ENCODE measurements at regions not wholly inside any gene's neighbourhood (a gene's known extent, or its start where the extent isn't known, plus 50 kb on each side); places are given as distances from the start of the nearest gene placed in this dataset.

DNA sequence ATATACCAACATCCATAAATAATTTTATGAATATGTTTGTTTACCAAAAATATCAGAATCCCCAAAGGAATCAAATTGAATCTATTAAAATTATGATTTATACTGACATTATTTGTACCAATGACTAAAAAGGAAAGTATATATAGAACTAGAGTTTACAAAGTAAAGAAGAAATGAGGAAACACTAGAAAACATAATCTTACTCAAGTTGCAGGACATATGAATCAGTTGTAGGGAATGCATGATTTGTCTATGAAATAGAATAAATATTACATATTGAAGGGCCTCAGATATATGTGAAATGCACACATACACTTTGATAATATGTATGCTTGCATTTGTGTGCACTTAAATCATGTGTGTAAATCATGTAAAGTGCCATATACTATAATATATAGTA, 1466.4 kb downstream of the EFNB2 start:
- no peak for DNase-seq
- Mint-ChIP-seq H3K4me3 (no peak overlapping the region), H3K4me1 (no peaks in the 10 kb centered on the region), H3K36me3 (no peaks in the 10 kb centered on the region), H3K9me3 (peaks cover 0 to 5% (median 0%) of the 10 kb centered on the region in 7 donors), H3K27me3 (no peaks in the 10 kb centered on the region), H3K27ac (no peak overlapping the region)
- ATAC-seq (ENCODE audit: low read depth in 2 of 2): no peak

DNA sequence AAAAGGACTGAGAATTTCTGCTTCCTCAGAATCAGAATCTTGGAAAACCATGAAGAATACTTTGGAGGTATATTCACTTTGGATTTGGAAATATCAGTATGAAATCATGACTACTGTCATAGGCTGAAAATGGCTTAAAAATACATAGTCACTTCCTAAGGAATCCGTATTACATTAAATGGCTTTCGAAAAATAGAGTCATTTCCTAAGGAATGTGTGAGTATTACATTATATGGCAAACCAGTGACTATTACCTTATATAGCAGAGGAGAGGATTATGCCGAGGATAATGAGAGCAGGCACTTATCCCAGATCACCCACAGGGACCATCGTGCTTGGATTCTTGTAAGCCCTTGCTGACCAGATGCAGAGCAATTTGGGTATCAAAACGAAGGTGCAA, 1471.8 kb downstream of the EFNB2 start:
- Mint-ChIP-seq H3K4me1 (no peaks in the 10 kb centered on the region), H3K36me3 (no peaks in the 10 kb centered on the region)
- ATAC-seq (ENCODE audit: low read depth in 2 of 2): no peak

DNA sequence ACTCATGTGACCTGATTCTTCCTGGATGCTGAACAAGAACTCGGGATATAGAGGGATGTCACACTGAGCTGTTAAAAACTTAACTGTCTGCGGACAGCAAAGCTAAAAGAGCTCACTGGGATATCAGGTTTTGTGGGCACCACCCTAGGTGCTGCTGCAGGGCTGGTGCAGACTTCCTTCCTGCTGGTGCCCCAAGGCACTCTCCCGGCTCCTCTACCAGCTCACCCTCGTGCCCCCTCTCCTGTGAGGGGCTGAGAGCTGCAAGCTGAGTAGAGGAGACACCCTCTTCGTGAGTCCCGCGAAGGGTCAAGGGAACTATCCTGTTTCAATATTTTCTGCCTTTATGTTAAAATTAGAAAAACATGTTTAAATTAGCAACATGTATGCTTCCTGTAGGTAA, 1475.7 kb downstream of the EFNB2 start:
- no peak overlapping the region for H3K27ac Mint-ChIP-seq
- peaks cover 0 to 4% (median 0%) of the 10 kb centered on the region in 7 donors for H3K9me3 Mint-ChIP-seq
- no peaks in the 10 kb centered on the region for H3K36me3 Mint-ChIP-seq
- H3K4me3 Mint-ChIP-seq: no peak overlapping the region
- no peak for ATAC-seq (ENCODE audit: low read depth in 2 of 2)
- no peaks in the 10 kb centered on the region for H3K27me3 Mint-ChIP-seq
- DNase-seq: no peak
- H3K4me1 Mint-ChIP-seq: no peaks in the 10 kb centered on the region

More for the DNA sequence above, 1471.8 kb downstream of the EFNB2 start:
- DNase-seq: no peak
- H3K4me3 Mint-ChIP-seq: no peak overlapping the region
- H3K27ac Mint-ChIP-seq: no peak overlapping the region
- no peaks in the 10 kb centered on the region for H3K27me3 Mint-ChIP-seq
- H3K9me3 Mint-ChIP-seq: peaks cover 0 to 5% (median 0%) of the 10 kb centered on the region in 7 donors

DNA sequence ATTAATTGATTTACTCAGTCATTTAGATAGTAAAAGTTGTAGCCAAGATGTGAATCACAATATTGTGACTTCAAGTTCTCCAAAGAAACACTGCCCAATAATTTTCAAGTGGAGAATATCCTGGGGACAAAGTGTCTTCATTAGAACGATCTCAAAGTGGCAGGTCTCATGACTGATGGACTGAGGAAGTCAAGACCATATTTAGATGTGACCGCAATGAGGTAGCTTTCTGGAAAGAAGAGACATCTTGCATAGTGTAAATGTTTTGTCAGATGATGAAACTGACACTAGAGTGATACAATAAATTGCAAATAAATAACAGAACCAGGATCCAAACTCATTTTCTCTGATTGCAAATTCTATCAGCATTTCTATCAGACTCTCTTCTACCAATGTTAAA, 1476.9 kb downstream of the EFNB2 start:
- peaks cover 0 to 4% (median 0%) of the 10 kb centered on the region in 7 donors for H3K9me3 Mint-ChIP-seq
- H3K36me3 Mint-ChIP-seq: no peaks in the 10 kb centered on the region
- no peak for DNase-seq
- no peak overlapping the region for H3K4me3 Mint-ChIP-seq
- no peaks in the 10 kb centered on the region for H3K27me3 Mint-ChIP-seq
- H3K4me1 Mint-ChIP-seq: no peaks in the 10 kb centered on the region
- H3K27ac Mint-ChIP-seq: no peak overlapping the region
- ATAC-seq (ENCODE audit: low read depth in 2 of 2): no peak

DNA sequence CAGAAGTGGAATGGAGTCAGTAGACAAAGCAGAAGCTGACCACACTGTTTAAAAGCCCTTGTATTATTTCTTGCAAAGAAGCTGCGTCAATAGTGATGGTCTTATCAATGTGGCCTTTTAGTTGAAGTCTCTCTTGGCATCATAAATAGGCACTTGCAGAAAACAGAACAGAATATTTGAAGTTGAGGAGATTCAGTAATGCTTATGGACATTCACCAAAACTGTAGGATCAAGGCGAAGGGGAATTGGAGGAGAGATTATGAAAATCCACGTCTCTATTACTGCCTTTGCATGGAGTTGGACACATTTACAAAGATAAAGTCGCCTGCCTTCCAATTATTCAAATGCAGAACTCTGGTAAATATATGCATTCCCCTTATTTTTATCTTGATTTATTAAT, 1482.8 kb downstream of the EFNB2 start:
- no peaks in the 10 kb centered on the region for H3K4me1 Mint-ChIP-seq
- H3K4me3 Mint-ChIP-seq: no peak overlapping the region
- DNase-seq (no peak), ATAC-seq (ENCODE audit: low read depth in 2 of 2) (no peak)
- H3K36me3 Mint-ChIP-seq: no peaks in the 10 kb centered on the region
- H3K27me3 Mint-ChIP-seq: no peaks in the 10 kb centered on the region
- no peak overlapping the region for H3K27ac Mint-ChIP-seq
- no peaks in the 10 kb centered on the region for H3K9me3 Mint-ChIP-seq

DNA sequence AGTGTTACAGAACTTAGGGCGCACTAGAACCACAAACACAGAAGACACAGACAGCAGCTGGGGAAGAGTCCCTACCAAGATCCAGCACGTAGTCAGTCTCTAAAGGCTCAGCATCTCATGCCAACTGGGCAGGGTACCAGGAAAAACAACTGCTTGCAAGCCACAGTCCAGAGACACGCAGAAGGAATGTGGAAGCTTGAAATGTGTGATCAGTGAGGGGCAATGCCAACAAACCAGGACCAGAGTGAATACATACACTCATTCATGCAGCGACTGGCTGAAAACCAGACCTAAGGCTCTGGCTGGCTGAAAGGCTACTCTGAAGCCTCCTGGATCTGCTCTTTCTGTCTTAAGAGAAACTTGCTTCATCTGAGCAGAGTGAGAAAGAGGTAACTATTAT, 1484.8 kb downstream of the EFNB2 start:
- no peak for DNase-seq
- no peak overlapping the region for H3K27ac Mint-ChIP-seq
- H3K36me3 Mint-ChIP-seq: no peaks in the 10 kb centered on the region
- H3K4me3 Mint-ChIP-seq: no peak overlapping the region
- H3K4me1 Mint-ChIP-seq: no peaks in the 10 kb centered on the region
- H3K27me3 Mint-ChIP-seq: no peaks in the 10 kb centered on the region
- ATAC-seq (ENCODE audit: low read depth in 2 of 2): no peak
- no peaks in the 10 kb centered on the region for H3K9me3 Mint-ChIP-seq

DNA sequence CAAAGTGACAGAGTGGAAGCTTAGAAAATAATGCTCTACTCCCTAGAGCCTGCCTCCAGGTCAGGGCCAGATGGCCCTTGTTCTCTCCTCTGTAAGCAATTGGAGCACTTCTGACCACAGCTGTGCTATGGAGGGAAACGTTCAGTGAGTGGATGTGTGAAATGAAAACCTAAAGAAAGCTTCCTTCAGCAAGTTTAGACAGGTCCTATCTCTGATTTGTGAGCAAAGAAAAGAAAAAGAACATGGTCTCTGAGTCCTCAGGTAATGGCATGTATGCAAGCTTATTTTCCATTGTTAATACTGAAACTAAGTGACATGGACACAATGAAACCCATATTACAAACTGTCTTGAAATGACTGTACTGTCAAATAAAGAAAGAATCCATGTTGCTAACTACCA, 1486.8 kb downstream of the EFNB2 start:
- no peaks in the 10 kb centered on the region for H3K36me3 Mint-ChIP-seq
- H3K27me3 Mint-ChIP-seq: no peaks in the 10 kb centered on the region
- H3K4me1 Mint-ChIP-seq: no peaks in the 10 kb centered on the region
- DNase-seq: no peak
- ATAC-seq (ENCODE audit: low read depth in 2 of 2): no peak
- peaks cover 0 to 2% (median 1%) of the 10 kb centered on the region in 7 donors for H3K9me3 Mint-ChIP-seq
- no peak overlapping the region for H3K4me3 Mint-ChIP-seq
- no peak overlapping the region for H3K27ac Mint-ChIP-seq

DNA sequence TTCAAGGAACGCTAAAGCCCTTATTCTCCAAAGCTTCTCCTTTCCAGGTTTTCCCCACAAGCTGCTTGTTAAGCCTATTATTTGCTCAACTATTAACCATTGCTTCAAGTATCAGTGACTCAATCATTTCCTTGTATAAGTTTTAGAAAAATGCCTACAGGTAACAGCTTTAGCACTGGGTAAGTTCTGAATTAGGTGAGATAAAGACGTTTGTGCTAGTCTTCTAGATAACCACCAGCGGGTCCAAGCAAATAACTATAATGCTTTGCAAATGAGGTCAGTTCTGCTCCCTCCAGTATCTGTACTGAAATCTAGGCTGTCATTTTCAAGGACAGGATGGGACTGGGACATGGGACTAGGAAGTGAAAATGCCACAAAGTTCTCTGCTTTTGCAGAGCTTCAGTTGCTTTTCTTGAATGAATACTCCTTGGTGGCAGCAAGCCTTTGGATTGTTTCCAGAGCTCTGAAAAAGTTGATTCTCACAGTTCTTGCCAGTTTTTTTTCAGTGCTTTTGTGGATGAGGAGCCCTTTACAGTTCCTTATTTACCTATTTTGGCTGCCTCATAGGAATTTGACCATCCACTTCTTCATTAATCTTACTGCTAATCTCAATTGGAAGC, 1487.7 kb downstream of the EFNB2 start:
- DNase-seq (no peak), ATAC-seq (ENCODE audit: low read depth in 2 of 2) (no peak)
- Mint-ChIP-seq H3K36me3 (no peaks in the 10 kb centered on the region), H3K9me3 (peaks cover 0 to 7% (median 6%) of the 10 kb centered on the region in 7 donors), H3K4me3 (no peak overlapping the region), H3K27ac (no peak overlapping the region), H3K4me1 (no peaks in the 10 kb centered on the region), H3K27me3 (no peaks in the 10 kb centered on the region)

DNA sequence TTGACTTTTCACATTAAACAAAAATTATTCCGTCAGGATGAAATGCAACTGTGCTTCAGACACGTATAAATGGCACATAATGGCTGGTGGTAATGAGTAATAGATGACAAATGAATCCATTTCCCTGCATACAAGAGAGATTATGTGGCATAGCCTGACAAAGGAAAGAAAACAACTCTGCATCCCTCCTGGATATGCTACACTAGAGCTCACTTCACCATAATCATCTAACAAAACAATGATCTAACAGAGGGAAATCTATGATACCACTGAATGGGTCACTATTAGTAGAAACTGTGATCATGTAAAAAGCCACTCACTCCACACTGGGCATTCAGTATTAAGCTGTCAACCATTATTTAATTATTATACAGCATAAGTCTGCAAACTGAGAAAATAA, 1498.4 kb downstream of the EFNB2 start:
- no peak for ATAC-seq (ENCODE audit: low read depth in 2 of 2)
- H3K27ac Mint-ChIP-seq: no peak overlapping the region
- no peaks in the 10 kb centered on the region for H3K4me1 Mint-ChIP-seq
- no peak overlapping the region for H3K4me3 Mint-ChIP-seq
- no peak for DNase-seq
- no peaks in the 10 kb centered on the region for H3K36me3 Mint-ChIP-seq
- no peaks in the 10 kb centered on the region for H3K27me3 Mint-ChIP-seq
- peaks cover 0 to 5% (median 2%) of the 10 kb centered on the region in 7 donors for H3K9me3 Mint-ChIP-seq

DNA sequence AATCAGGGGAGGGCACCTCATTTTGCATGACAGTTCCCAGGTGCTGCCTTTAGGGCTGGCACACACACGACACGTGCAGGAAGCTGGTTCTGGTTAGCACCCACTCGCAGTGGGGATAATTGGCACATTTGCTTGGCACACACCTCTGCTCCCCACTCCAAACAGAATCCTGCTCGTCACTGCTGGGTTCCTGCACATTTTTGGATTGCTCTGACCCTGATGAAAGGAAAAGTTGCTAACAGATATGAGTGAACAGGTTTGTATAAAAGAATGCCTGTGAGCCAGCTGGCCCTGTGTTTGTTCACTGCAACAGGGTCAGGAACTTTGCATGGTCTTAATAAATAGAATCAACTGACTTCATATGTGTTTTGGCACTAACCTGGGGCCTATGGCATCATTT, 1500.4 kb downstream of the EFNB2 start:
- DNase-seq: no peak
- peaks cover 0 to 2% (median 0%) of the 10 kb centered on the region in 7 donors for H3K9me3 Mint-ChIP-seq
- no peaks in the 10 kb centered on the region for H3K27me3 Mint-ChIP-seq
- ATAC-seq (ENCODE audit: low read depth in 2 of 2): no peak
- H3K4me1 Mint-ChIP-seq: no peaks in the 10 kb centered on the region
- no peaks in the 10 kb centered on the region for H3K36me3 Mint-ChIP-seq
- H3K4me3 Mint-ChIP-seq: no peak overlapping the region
- no peak overlapping the region for H3K27ac Mint-ChIP-seq

DNA sequence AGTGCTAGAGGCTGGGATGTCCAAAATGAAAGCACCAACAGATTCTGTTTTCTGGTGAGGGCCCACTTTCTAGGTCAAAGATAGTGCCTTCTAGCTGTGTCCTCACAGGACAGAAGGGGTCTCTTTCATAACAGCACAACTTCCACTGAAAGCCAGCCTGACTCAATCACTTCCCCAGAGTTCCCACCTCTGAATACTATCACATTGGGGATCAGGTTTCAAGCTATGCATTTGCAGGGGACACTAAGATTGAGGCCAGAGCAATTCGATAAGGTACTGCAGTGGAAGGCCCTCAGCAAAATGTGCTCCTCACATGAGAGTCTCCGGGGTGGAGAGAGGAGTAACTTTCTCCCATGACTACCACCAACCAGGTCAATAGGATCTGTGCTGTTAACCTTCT, 1501.5 kb downstream of the EFNB2 start:
- Mint-ChIP-seq H3K9me3 (peaks cover 0 to under 1% (median 0%) of the 10 kb centered on the region in 7 donors), H3K36me3 (no peaks in the 10 kb centered on the region), H3K4me3 (no peak overlapping the region), H3K27me3 (no peaks in the 10 kb centered on the region), H3K4me1 (no peaks in the 10 kb centered on the region), H3K27ac (no peak overlapping the region)
- DNase-seq (no peak), ATAC-seq (ENCODE audit: low read depth in 2 of 2) (no peak)

DNA sequence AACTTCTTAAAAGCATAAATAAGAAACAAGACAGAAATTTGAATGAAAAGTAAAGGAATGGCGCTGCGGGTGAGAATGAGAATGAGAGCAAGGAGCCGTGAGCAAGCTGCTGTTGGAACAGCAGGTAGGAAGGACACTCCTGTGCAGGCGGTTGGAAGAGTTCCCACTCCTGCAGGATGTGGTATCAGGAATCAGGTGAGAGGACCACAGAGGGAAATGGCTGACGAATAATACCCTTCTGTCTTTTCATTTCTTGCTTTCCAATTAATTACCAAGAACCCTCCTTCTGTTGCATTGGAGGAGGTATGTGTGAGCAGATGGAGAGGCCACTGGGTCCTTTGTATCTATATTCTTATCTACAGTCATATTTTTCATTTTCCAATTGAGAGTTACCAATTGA, 1504.2 kb downstream of the EFNB2 start:
- Mint-ChIP-seq H3K9me3 (no peaks in the 10 kb centered on the region), H3K27ac (no peak overlapping the region), H3K36me3 (no peaks in the 10 kb centered on the region), H3K4me1 (no peaks in the 10 kb centered on the region), H3K27me3 (no peaks in the 10 kb centered on the region), H3K4me3 (no peak overlapping the region)
- no peak for DNase-seq
- no peak for ATAC-seq (ENCODE audit: low read depth in 2 of 2)

DNA sequence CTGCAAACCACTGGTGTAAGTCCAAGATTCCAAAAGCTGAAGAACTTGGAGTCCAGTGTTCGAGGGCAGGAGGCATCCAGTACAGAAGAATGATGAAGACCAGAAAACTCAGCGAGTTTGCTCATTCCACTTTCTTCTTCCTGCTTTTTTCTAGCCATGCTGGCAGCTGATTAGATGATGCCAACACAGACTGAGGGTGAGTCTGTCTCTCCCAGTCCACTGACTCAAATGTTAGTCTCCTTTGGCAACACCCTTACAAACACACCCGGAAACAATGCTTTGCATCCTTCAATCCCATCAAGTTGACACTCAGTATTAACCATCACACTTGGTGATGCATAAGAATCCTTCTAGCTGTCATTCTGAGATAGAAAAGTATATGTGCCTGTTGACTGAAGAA, 1504.6 kb downstream of the EFNB2 start:
- H3K4me1 Mint-ChIP-seq: no peaks in the 10 kb centered on the region
- H3K36me3 Mint-ChIP-seq: no peaks in the 10 kb centered on the region
- no peaks in the 10 kb centered on the region for H3K9me3 Mint-ChIP-seq
- no peak for ATAC-seq (ENCODE audit: low read depth in 2 of 2)
- DNase-seq: no peak
- no peaks in the 10 kb centered on the region for H3K27me3 Mint-ChIP-seq
- H3K27ac Mint-ChIP-seq: no peak overlapping the region
- no peak overlapping the region for H3K4me3 Mint-ChIP-seq

DNA sequence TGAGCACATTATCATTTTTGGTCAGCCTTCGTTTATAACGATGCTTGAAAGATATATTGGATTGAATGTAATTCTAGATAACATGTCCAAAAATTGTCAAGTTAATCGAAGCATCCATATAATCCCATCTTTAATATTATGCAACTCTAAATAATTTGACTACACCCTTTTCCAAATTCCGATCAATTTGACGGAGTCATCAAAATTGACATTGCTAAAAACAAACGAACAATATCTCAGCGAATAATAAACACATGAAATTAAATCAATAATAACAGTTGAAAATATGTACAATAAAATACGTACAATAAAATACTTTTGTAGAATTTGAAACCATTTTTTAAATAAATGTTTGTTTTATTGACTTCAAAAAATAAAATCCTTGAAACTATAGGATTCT, 1516.4 kb downstream of the EFNB2 start:
- Mint-ChIP-seq H3K27ac (no peak overlapping the region), H3K9me3 (peaks cover 0 to 11% (median 4%) of the 10 kb centered on the region in 7 donors), H3K27me3 (no peaks in the 10 kb centered on the region), H3K4me3 (no peak overlapping the region), H3K4me1 (no peaks in the 10 kb centered on the region), H3K36me3 (no peaks in the 10 kb centered on the region)
- no peak for ATAC-seq (ENCODE audit: low read depth in 2 of 2)
- DNase-seq: no peak

DNA sequence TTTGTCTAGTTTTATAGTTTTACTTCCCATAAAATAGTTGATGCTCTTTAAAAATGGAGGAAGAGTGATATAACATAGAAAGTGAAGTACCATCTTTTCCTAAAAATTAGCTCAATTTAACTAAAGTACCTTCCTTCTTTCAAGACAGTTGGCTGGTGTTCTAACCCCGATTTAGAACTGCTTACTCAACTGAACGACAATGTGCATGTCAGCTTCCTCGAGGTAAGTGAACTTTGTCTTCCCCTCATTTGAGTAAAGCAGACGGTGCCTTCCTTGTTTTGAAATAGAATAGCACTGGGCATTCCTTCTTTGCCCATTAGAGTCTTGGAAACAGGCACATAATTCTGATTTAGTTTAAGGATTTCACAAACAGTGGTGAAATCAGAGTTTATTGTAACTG, 1519.2 kb downstream of the EFNB2 start:
- no peaks in the 10 kb centered on the region for H3K27me3 Mint-ChIP-seq
- DNase-seq (no peak), ATAC-seq (ENCODE audit: low read depth in 2 of 2) (no peak)
- H3K4me1 Mint-ChIP-seq: no peaks in the 10 kb centered on the region
- H3K4me3 Mint-ChIP-seq: no peak overlapping the region
- no peaks in the 10 kb centered on the region for H3K9me3 Mint-ChIP-seq
- H3K36me3 Mint-ChIP-seq: no peaks in the 10 kb centered on the region
- no peak overlapping the region for H3K27ac Mint-ChIP-seq

Measured in naive B cell (primary cell).